ENCODE measurements at regions not wholly inside any gene's neighbourhood (a gene's known extent, or its start where the extent isn't known, plus 50 kb on each side); places are given as distances from the start of the nearest gene placed in this dataset.

- TF ChIP-seq EZH2 (IDR thresholded peaks at IDR 0.05) (no peak), POLR2AphosphoS5 (IDR thresholded peaks at IDR 0.05; ENCODE audit: borderline replicate concordance, low read depth, low read length) (no peak)
These were observed 138.9 kb downstream of the TBX18 start for GRCh38 chr6:84625506-84625905.

All from SK-N-MC (cell line).